Fibroblast of the conjunctiva (primary cell): ENCODE measurements at regions not wholly inside any gene's neighbourhood (a gene's known extent, or its start where the extent isn't known, plus 50 kb on each side); places are given as distances from the start of the nearest gene placed in this dataset.

Experiments used
- DNase-seq: peaks from one replicate; pipeline ENCODE4 v3.0.0-alpha.2; 2010; ENCODE audit warnings: low read depth

GRCh38 chr3:66592927-66593625, 92.3 kb upstream of the LRIG1 start:
- DNase-seq = no peak

GRCh38 chr3:66593978-66594377, 93.2 kb upstream of the LRIG1 start:
- DNase-seq = peak; percentile 64

GRCh38 chr3:66597308-66597863, 96.6 kb upstream of the LRIG1 start:
- no peak for DNase-seq

- peak; percentile 54 for DNase-seq
These were observed 97.3 kb upstream of the LRIG1 start for GRCh38 chr3:66598168-66598567.

DNA sequence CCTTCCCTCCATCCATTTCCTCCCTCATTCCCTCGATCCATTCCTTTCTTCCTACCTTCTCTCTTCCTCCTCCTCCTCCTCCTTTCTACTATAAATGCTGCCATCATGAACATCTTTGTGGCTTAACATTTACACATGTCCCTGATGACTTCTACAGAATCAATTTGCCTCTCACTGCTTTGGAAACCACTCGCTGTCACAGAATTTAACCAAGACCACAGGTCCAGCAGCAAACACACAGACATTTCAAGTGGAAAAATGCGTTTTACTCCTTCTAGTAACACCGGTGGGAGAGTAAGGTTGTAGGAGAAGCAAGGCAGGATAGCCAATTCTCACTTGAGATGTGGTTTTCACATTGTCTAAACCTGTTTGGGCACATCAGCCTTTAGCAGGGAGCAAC, 101.4 kb upstream of the LRIG1 start:
- no peak for DNase-seq

- no peak for DNase-seq
These were observed 101.9 kb upstream of the LRIG1 start for GRCh38 chr3:66602691-66603090.

- no peak for DNase-seq
These were observed 102.4 kb upstream of the LRIG1 start for GRCh38 chr3:66603151-66603611.

GRCh38 chr3:66604481-66604880, 103.7 kb upstream of the LRIG1 start:
- DNase-seq = no peak

DNA sequence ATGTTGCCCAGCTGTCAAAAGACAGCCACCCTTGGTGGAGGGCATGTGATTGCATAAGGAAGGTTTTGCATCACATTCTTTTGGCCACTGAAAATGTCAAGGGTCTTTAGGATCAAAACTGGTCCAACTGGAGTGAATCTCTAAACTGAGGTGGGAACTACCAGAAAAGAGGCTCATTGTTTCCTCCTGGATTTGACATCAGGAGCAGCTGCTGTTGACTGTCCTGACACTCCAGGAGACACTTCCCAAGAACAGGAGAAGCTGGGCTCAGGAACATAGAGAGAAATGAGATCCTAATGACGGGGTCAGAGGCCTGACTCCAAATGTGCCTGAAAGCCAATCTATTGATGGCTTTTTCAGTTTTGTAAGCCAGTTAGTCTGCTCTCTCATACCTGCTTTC, 105.3 kb upstream of the LRIG1 start:
- no peak for DNase-seq

GRCh38 chr3:66606868-66607267, 106.0 kb upstream of the LRIG1 start:
- no peak for DNase-seq

DNA sequence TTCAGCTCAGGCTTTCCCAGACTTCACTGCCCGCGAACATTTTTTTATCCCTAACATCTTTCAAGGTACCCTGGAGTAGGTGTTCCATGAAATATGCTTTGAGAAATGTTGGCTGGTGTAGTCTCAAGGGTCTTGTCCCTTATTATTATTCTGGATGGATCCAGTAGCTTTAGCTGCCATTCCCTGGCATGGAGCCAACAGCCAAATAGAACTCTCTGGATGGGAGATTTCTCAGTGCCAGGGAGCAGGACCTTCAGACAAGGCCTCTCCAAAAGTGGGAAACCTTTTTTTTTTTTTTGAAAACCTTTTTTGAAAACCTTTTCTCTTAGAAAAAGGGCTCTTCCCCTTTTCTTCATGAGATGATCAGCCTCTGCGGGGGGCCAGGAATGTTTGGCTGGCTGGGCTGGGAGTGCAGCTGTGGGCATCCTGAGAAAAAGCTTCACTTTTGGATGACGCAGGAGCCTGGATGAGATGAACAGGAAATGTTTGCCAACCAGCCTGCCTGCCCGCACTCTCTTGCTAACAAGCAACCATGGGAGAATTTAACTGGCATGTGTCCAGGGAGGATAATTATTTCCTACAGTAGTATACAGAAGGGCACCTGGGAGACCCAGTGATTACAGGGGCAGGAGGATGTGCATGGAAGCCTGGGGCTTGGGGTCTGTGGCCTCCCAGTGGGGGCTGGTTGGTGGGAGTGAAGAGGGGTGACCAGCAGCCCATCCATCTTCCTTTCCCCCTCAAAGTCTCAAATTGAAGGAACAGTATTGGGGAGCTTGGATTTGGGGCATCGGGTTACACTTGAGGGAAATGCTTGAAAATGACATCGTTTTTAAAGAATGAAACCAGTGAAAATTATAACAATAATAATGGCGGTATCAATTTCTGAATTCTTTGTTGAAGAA, 109.1 kb upstream of the LRIG1 start:
- DNase-seq = no peak

- DNase-seq = no peak
These were observed 109.7 kb upstream of the LRIG1 start for GRCh38 chr3:66610562-66610909.

GRCh38 chr3:66615643-66616301, 115.0 kb upstream of the LRIG1 start:
- no peak for DNase-seq

DNA sequence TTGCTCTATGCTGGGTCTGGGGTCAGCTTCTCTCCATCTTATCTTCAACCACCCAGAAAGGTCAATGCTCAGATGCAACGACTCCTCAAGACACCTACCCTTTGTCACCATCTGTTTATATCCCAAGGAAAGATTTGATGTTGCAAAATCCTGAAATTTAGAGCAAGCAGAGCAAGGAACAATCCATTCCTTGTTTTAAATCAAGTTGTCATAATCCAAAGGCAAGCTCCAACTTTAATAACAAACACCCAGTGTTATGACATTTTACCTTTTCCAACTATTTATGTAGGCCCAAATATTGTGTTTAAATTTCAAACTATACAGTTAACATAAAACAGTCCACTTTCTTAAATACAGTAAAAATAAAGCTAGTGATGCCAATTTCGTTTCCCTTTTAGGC, 116.5 kb upstream of the LRIG1 start:
- DNase-seq = no peak

DNA sequence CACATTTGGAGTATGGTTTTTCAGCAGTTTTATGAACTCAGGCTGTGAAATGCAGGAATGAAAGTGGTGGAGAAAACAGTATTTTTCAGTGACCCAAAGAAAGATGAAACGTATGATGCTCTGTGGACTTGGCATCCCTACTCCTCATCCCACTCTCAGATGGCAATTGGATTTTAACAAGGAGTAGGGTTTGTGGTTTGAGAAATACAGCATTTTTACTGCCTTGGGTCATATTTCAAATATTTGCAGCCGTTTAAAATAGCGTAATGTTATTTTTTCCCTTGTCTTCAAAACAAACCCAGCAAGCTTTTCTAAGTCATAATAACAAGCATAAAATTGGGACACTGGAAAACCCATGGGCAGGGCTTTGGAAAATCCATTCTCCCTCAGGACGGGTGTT, 117.2 kb upstream of the LRIG1 start:
- DNase-seq = no peak

DNA sequence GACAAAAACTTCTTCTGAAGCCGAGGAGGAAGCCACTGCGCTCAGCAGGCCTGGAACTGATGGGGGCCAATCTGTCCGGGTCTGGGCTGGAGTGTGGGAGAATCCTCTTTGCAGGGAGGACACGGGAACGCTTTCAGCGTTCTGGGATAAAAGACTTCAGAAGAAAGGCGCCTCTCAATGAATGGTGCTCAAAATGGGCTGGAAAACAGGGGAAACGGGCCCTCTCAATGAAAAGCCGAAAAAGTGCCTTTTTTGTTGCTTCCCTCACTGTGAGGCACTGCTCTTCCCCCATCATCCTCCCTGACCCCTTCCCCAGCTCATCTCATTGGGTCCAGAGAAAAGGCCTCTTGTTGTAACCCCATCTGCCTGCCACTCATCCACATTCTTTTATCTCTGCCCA, 119.5 kb upstream of the LRIG1 start:
- no peak for DNase-seq

DNA sequence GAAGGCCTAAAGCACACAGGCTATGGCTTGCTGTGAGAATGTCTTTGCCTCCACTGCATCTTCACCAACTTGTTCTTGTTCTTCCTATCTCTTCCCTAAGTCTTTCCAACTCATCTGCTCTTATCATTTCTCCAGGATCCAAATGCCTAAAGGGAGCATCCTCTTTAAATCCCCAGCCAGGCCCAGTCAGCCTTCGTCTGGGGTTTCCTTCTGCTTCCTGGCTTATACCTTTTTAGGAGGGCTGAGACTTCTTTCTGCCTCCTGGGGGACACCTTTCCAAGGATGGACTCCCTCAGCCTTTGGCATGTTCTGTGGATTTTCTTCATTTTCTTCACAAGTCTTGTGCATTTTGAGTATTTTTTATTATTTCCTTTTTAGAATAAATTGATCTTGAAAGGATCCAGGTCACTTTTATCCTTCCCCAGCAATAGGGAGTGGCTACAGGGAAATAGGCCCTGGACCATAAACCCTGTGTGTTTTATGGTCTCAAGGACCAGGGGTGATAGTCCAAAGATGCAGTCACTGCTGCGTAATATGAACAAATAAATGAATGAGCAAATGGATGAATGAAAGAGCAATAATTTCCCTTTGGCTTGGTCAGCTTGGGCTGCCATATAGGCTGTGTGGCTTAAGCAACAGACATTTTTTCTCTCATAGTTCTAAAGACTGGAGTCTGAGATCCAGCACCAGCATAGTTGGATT, 122.1 kb upstream of the LRIG1 start:
- no peak for DNase-seq

DNA sequence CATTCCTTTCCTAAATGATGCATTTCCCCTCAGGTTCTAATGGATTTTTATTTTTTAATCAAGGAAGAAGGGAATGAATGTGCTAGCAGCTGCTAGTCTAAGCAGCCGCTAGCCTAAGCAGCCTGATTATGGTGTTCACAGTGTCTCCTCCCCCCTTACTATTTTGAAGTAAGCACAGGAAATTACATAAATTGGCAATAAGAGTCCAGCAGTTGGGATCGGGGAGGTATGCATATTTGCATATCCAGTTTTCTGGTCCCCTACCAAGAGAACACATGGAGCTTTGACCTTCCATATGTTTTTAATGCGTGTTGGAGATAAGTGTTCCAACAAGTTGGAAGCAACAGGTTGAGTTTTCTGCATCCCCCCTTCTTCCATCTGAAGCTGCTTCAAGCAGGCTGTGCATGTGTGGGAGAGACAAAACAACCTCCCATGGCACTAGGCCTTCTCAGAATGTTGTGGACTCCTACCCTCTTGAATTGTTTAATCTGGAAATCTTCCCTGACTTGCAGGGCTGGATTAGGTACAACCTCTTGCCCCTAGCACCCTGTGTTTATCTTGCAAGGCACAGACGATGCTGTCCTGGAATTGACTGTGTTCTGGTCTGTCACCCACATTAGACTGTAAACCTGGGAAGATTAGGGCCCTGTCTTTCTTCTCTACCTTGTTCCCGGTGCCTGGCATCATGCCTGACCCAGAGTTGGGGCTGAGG, 124.8 kb upstream of the LRIG1 start:
- DNase-seq = no peak

DNA sequence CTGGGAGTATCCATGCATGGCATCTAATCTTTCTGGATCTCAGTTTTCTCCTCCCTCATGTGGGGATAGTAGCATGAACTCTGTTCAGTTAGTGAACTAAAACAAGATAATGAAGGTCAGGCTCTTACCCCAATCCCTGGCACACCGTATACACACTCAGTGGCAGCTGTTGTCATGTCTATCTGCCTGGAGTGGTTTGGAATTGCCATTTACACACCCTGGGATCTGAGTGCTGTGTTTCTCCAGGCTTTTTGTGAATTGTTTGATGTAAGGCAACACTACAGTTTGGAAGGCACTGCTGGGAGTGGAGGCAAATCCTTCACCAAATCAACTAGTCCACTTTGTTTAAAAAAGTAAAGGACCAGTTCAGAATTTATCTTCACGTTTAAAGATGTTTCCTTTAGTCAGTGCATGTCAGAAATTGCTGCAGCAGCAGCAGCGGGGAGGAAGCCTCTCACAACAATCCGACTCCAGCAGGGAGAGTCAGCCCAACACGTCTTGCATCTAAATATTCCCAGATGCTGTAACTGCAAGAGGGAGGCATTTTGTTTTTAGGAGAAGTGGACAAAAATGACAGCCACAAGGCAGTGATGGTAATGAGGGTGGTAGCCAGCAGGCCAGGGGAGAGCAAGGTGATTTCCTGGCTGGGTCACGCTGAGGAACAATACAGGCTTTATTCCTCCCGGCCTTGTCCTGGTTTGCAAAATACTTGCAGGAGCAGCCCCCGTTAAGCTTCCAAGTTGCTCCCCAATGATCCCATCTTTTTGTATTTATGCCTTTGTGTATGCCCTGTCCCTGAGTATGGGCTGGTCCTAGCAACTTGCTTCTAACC, 128.5 kb upstream of the LRIG1 start:
- no peak for DNase-seq

- DNase-seq = no peak
These were observed 129.2 kb upstream of the LRIG1 start for GRCh38 chr3:66629982-66630368.
